HEK293 (cell line): ENCODE measurements at regions not wholly inside any gene's neighbourhood (a gene's known extent, or its start where the extent isn't known, plus 50 kb on each side); places are given as distances from the start of the nearest gene placed in this dataset.

Experiments
- CTCF ChIP-seq: fragments of 450-650 bp; formaldehyde crosslinking; IDR thresholded peaks from 2 replicates; pipeline ENCODE4 v1.5.1; 2016; ENCODE audit warnings: missing biosample characterization, missing genetic modification characterization
- MZF1 ChIP-seq: fragments of 450-650 bp; formaldehyde crosslinking; IDR thresholded peaks from 2 replicates; pipeline ENCODE4 v1.5.1; 2017; ENCODE audit warnings: missing biosample characterization, missing genetic modification characterization, borderline replicate concordance
- RBAK ChIP-seq: fragments of 450-650 bp; formaldehyde crosslinking; IDR thresholded peaks from 2 replicates; pipeline ENCODE4 v1.5.1; 2016; ENCODE audit warnings: missing biosample characterization, missing genetic modification characterization
- YY1 ChIP-seq: fragments of 450-650 bp; formaldehyde crosslinking; IDR thresholded peaks from 2 replicates; pipeline ENCODE4 v1.5.1; 2018; ENCODE audit warnings: missing biosample characterization, missing genetic modification characterization
- ZBTB11 ChIP-seq: fragments of 450-650 bp; formaldehyde crosslinking; conservative IDR thresholded peaks from 2 replicates; pipeline ENCODE4 v1.5.1; 2016; ENCODE audit warnings: low read depth, missing biosample characterization, missing genetic modification characterization
- ZNF10 ChIP-seq: fragments of 450-650 bp; formaldehyde crosslinking; IDR thresholded peaks from 2 replicates; pipeline ENCODE4 v1.5.1; 2017; ENCODE audit warnings: missing biosample characterization, missing genetic modification characterization
- ZNF148 ChIP-seq: fragments of 450-650 bp; formaldehyde crosslinking; IDR thresholded peaks from 2 replicates; pipeline ENCODE4 v1.5.0; 2017; ENCODE audit warnings: missing biosample characterization, missing genetic modification characterization, borderline replicate concordance
- ZNF214 ChIP-seq: fragments of 450-650 bp; formaldehyde crosslinking; IDR thresholded peaks from 2 replicates; pipeline ENCODE4 v1.5.1; 2017; ENCODE audit warnings: missing biosample characterization, mild to moderate bottlenecking, missing genetic modification characterization, borderline replicate concordance
- ZNF398 ChIP-seq: fragments of 450-650 bp; formaldehyde crosslinking; IDR thresholded peaks from 2 replicates; pipeline ENCODE4 v1.5.1; 2017; ENCODE audit warnings: missing biosample characterization, missing genetic modification characterization
- TF ChIP-seq, protein P1 (sequence below): fragments of 450-650 bp; formaldehyde crosslinking; IDR thresholded peaks from 2 replicates; pipeline ENCODE4 v1.5.1; 2016; ENCODE audit warnings: missing biosample characterization, missing genetic modification characterization

- TF ChIP-seq YY1 (tag by site-specific recombination) = no peak
- no peak for TF ChIP-seq RBAK (tag by site-specific recombination)
- TF ChIP-seq ZBTB11 (tag by site-specific recombination) = no peak
- no peak for TF ChIP-seq ZNF10 (tag by site-specific recombination)
- TF ChIP-seq ZNF214 (tag by site-specific recombination) = no peak
- no peak for TF ChIP-seq ZNF398 (tag by site-specific recombination)
- TF ChIP-seq, protein P1, sequence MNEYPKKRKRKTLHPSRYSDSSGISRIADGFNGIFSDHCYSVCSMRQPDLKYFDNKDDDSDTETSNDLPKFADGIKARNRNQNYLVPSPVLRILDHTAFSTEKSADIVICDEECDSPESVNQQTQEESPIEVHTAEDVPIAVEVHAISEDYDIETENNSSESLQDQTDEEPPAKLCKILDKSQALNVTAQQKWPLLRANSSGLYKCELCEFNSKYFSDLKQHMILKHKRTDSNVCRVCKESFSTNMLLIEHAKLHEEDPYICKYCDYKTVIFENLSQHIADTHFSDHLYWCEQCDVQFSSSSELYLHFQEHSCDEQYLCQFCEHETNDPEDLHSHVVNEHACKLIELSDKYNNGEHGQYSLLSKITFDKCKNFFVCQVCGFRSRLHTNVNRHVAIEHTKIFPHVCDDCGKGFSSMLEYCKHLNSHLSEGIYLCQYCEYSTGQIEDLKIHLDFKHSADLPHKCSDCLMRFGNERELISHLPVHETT (tag by site-specific recombination) = no peak
- TF ChIP-seq ZNF148 (tag by site-specific recombination) = no peak
- no peak for TF ChIP-seq CTCF (tag by site-specific recombination)
- TF ChIP-seq MZF1 (tag by site-specific recombination) = no peak
Observed at GRCh38 chr16:26709754-26710153, 357.0 kb upstream of the C16orf82 start.
